ENCODE measurements at regions not wholly inside any gene's neighbourhood (a gene's known extent, or its start where the extent isn't known, plus 50 kb on each side); places are given as distances from the start of the nearest gene placed in this dataset.
"Not testable (repeated sequence)": the region's sequence is repeated elsewhere in the genome, so short reads cannot be mapped to it uniquely, and the experiment has no call there.

DNA sequence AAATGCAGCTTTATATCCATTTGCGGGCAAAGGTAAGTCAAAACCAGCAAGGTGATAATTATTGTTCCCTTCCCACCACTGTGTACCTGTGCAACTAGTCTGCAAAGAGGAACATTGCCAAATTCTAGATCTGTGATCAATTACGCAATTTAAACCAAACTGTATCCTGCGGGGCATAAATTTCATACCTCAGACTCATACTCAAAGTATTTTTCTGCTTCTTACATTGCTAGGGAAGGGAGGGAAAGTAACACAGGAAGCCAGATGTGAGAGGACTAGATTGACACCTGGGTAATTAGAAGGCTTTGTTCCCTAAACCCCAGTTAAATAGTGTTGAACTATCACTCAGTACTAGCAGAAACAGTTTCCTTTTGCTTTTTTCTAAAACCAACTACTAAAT is 240.2 kb upstream of the ZNF608 start:
- H2AK5ac ChIP-seq (ENCODE audit: low read length): no peak overlapping the region
- no peak overlapping the region for H3K23ac ChIP-seq (ENCODE audit: low read length)
- no peak overlapping the region for H4K8ac ChIP-seq (ENCODE audit: low read depth, low read length)
- H2AFZ ChIP-seq (ENCODE audit: insufficient read depth, low read length, poor library complexity): no peak overlapping the region
- H4K91ac ChIP-seq (ENCODE audit: low read depth, low read length): no peak overlapping the region
- no peaks in the 10 kb centered on the region for H3K36me3 ChIP-seq (ENCODE audit: control insufficient read depth in 1 of 2, insufficient read depth in 2 of 2, low read length in 2 of 2)
- H3K79me2 ChIP-seq (ENCODE audit: control insufficient read depth, insufficient read depth, low read length, poor library complexity): no peaks in the 10 kb centered on the region
- H3K79me1 ChIP-seq (ENCODE audit: low read length): no peaks in the 10 kb centered on the region
- DNase-seq: peak; percentile 53 to 93
- WGBS (ENCODE audit: extremely low coverage, insufficient coverage, insufficient read length): no CpG with 5 or more reads among the region's 3 CpGs
- H2BK5ac ChIP-seq (ENCODE audit: low read depth, low read length, poor library complexity): no peak overlapping the region
- H3K4me2 ChIP-seq (ENCODE audit: low read length): no peak overlapping the region
- no peak overlapping the region for H2BK12ac ChIP-seq (ENCODE audit: low read length)
- no peak overlapping the region for H3K4me3 ChIP-seq (ENCODE audit: low read depth, low read length)
- no peaks in the 10 kb centered on the region for H3K4me1 ChIP-seq (ENCODE audit: control insufficient read depth in 1 of 2, insufficient read depth in 2 of 2, low read length in 2 of 2)
- H4K12ac ChIP-seq (ENCODE audit: low read depth, low read length): no peak overlapping the region
- H3K18ac ChIP-seq (ENCODE audit: low read length): no peak overlapping the region
- no peaks in the 10 kb centered on the region for H3K27me3 ChIP-seq (ENCODE audit: insufficient read depth, low read length)
- H2BK120ac ChIP-seq (ENCODE audit: insufficient read depth, low read length, poor library complexity): no peak overlapping the region
- no peak overlapping the region for H3K9ac ChIP-seq (ENCODE audit: low read length)
- H3K14ac ChIP-seq (ENCODE audit: low read length): no peak overlapping the region
- H3K4ac ChIP-seq (ENCODE audit: low read depth, low read length): no peak overlapping the region
- peaks cover 7% of the 10 kb centered on the region for H3K9me3 ChIP-seq (ENCODE audit: insufficient read depth, low read depth, low read length)
- H3K27ac ChIP-seq (ENCODE audit: low read depth, low read length): no peak overlapping the region

DNA sequence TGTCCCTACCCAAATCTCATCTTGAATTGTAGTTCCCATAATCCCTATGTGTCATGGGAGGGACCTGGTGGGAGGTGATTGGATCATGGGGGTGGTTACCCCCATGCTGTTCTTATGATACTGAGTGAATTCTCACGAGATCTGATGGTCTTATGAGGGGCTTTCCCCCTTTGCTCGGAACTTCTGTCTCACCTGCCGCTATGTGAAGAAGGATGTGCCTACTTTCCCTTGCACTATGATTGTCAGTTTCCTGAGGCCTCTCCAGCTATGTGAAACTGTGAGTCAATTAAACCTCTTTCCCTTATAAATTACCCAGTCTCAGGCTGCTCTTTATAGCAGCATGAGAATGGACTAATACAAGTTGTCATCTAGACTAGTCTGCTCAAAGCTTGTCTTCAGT is 241.3 kb upstream of the ZNF608 start:
- H2AFZ ChIP-seq (ENCODE audit: insufficient read depth, low read length, poor library complexity); H3K79me2 ChIP-seq (ENCODE audit: control insufficient read depth, insufficient read depth, low read length, poor library complexity); DNase-seq; H4K91ac ChIP-seq (ENCODE audit: low read depth, low read length); H2BK12ac ChIP-seq (ENCODE audit: low read length); H3K4me2 ChIP-seq (ENCODE audit: low read length); H3K4ac ChIP-seq (ENCODE audit: low read depth, low read length); H3K36me3 ChIP-seq (ENCODE audit: control insufficient read depth in 1 of 2, insufficient read depth in 2 of 2, low read length in 2 of 2); H3K23ac ChIP-seq (ENCODE audit: low read length); H2BK5ac ChIP-seq (ENCODE audit: low read depth, low read length, poor library complexity); H3K4me3 ChIP-seq (ENCODE audit: low read depth, low read length); H4K8ac ChIP-seq (ENCODE audit: low read depth, low read length); H2BK120ac ChIP-seq (ENCODE audit: insufficient read depth, low read length, poor library complexity); H3K4me1 ChIP-seq (ENCODE audit: control insufficient read depth in 1 of 2, insufficient read depth in 2 of 2, low read length in 2 of 2); H3K18ac ChIP-seq (ENCODE audit: low read length); H3K14ac ChIP-seq (ENCODE audit: low read length); H3K9ac ChIP-seq (ENCODE audit: low read length); H3K27ac ChIP-seq (ENCODE audit: low read depth, low read length); H4K12ac ChIP-seq (ENCODE audit: low read depth, low read length); H2AK5ac ChIP-seq (ENCODE audit: low read length); H3K79me1 ChIP-seq (ENCODE audit: low read length); H3K27me3 ChIP-seq (ENCODE audit: insufficient read depth, low read length); H3K9me3 ChIP-seq (ENCODE audit: insufficient read depth, low read depth, low read length): not testable (repeated sequence)
- WGBS (ENCODE audit: extremely low coverage, insufficient coverage, insufficient read length): no CpG with 5 or more reads among the region's 3 CpGs

- no peak overlapping the region for H2BK120ac ChIP-seq (ENCODE audit: insufficient read depth, low read length, poor library complexity)
- no peaks in the 10 kb centered on the region for H3K36me3 ChIP-seq (ENCODE audit: control insufficient read depth in 1 of 2, insufficient read depth in 2 of 2, low read length in 2 of 2)
- H2BK12ac ChIP-seq (ENCODE audit: low read length): no peak overlapping the region
- H3K18ac ChIP-seq (ENCODE audit: low read length): no peak overlapping the region
- no peaks in the 10 kb centered on the region for H3K4me1 ChIP-seq (ENCODE audit: control insufficient read depth in 1 of 2, insufficient read depth in 2 of 2, low read length in 2 of 2)
- H4K8ac ChIP-seq (ENCODE audit: low read depth, low read length): no peak overlapping the region
- H4K91ac ChIP-seq (ENCODE audit: low read depth, low read length): no peak overlapping the region
- H4K12ac ChIP-seq (ENCODE audit: low read depth, low read length): no peak overlapping the region
- no CpG with 5 or more reads among the region's 2 CpGs for WGBS (ENCODE audit: extremely low coverage, insufficient coverage, insufficient read length)
- H3K9ac ChIP-seq (ENCODE audit: low read length): no peak overlapping the region
- H2AK5ac ChIP-seq (ENCODE audit: low read length): no peak overlapping the region
- H3K9me3 ChIP-seq (ENCODE audit: insufficient read depth, low read depth, low read length): no peaks in the 10 kb centered on the region
- H3K27ac ChIP-seq (ENCODE audit: low read depth, low read length): no peak overlapping the region
- H3K79me1 ChIP-seq (ENCODE audit: low read length): no peaks in the 10 kb centered on the region
- no peak overlapping the region for H2BK5ac ChIP-seq (ENCODE audit: low read depth, low read length, poor library complexity)
- H3K14ac ChIP-seq (ENCODE audit: low read length): no peak overlapping the region
- H3K27me3 ChIP-seq (ENCODE audit: insufficient read depth, low read length): no peaks in the 10 kb centered on the region
- H3K23ac ChIP-seq (ENCODE audit: low read length): no peak overlapping the region
- H3K79me2 ChIP-seq (ENCODE audit: control insufficient read depth, insufficient read depth, low read length, poor library complexity): no peaks in the 10 kb centered on the region
- no peak overlapping the region for H2AFZ ChIP-seq (ENCODE audit: insufficient read depth, low read length, poor library complexity)
- H3K4me2 ChIP-seq (ENCODE audit: low read length): no peak overlapping the region
- H3K4me3 ChIP-seq (ENCODE audit: low read depth, low read length): no peak overlapping the region
- no peak overlapping the region for H3K4ac ChIP-seq (ENCODE audit: low read depth, low read length)
- DNase-seq: no peak
These were observed 244.3 kb upstream of the ZNF608 start for GRCh38 chr5:124990723-124991122.

- Histone ChIP-seq H3K27ac (ENCODE audit: low read depth, low read length) (no peak overlapping the region), H3K4ac (ENCODE audit: low read depth, low read length) (no peak overlapping the region), H4K12ac (ENCODE audit: low read depth, low read length) (no peak overlapping the region), H3K14ac (ENCODE audit: low read length) (no peak overlapping the region), H3K9ac (ENCODE audit: low read length) (no peak overlapping the region), H3K4me1 (ENCODE audit: control insufficient read depth in 1 of 2, insufficient read depth in 2 of 2, low read length in 2 of 2) (no peaks in the 10 kb centered on the region), H2AK5ac (ENCODE audit: low read length) (no peak overlapping the region), H4K8ac (ENCODE audit: low read depth, low read length) (no peak overlapping the region), H3K79me2 (ENCODE audit: control insufficient read depth, insufficient read depth, low read length, poor library complexity) (no peaks in the 10 kb centered on the region), H2AFZ (ENCODE audit: insufficient read depth, low read length, poor library complexity) (no peak overlapping the region), H3K4me2 (ENCODE audit: low read length) (no peak overlapping the region), H3K4me3 (ENCODE audit: low read depth, low read length) (no peak overlapping the region), H3K9me3 (ENCODE audit: insufficient read depth, low read depth, low read length) (no peaks in the 10 kb centered on the region), H3K36me3 (ENCODE audit: control insufficient read depth in 1 of 2, insufficient read depth in 2 of 2, low read length in 2 of 2) (no peaks in the 10 kb centered on the region), H3K27me3 (ENCODE audit: insufficient read depth, low read length) (no peaks in the 10 kb centered on the region), H4K91ac (ENCODE audit: low read depth, low read length) (no peak overlapping the region), H3K23ac (ENCODE audit: low read length) (no peak overlapping the region), H3K79me1 (ENCODE audit: low read length) (no peaks in the 10 kb centered on the region), H2BK5ac (ENCODE audit: low read depth, low read length, poor library complexity) (no peak overlapping the region), H2BK12ac (ENCODE audit: low read length) (no peak overlapping the region), H3K18ac (ENCODE audit: low read length) (no peak overlapping the region), H2BK120ac (ENCODE audit: insufficient read depth, low read length, poor library complexity) (no peak overlapping the region)
- DNase-seq: peak in 1 of 2 donors; percentile 56
- WGBS (ENCODE audit: extremely low coverage, insufficient coverage, insufficient read length): no CpG with 5 or more reads among the region's 4 CpGs
These were observed 249.0 kb upstream of the ZNF608 start for GRCh38 chr5:124995421-124995820.
